ENCODE measurements at regions not wholly inside any gene's neighbourhood (a gene's known extent, or its start where the extent isn't known, plus 50 kb on each side); places are given as distances from the start of the nearest gene placed in this dataset.
A peak's percentile ranks its signal among the peaks of the same experiment; 100 is the strongest.

GRCh38 chr10:78541481-78542140, 507.9 kb downstream of the RPS24 start:
- DNase-seq (ENCODE audit: low read depth), result no peak

GRCh38 chr10:78542141-78542489, 508.5 kb downstream of the RPS24 start:
- DNase-seq (ENCODE audit: low read depth), result no peak

GRCh38 chr10:78542521-78542920, 508.9 kb downstream of the RPS24 start:
- no peak for DNase-seq (ENCODE audit: low read depth)

GRCh38 chr10:78543031-78543748, 509.5 kb downstream of the RPS24 start:
- no peak for DNase-seq (ENCODE audit: low read depth)

- peak; percentile 39 for DNase-seq (ENCODE audit: low read depth)
Observed at GRCh38 chr10:78543749-78544362, 510.2 kb downstream of the RPS24 start.

- no peak for DNase-seq (ENCODE audit: low read depth)
Observed at GRCh38 chr10:78544423-78545090, 510.9 kb downstream of the RPS24 start.

GRCh38 chr10:78545756-78546155, 512.1 kb downstream of the RPS24 start:
- no peak for DNase-seq (ENCODE audit: low read depth)

DNA sequence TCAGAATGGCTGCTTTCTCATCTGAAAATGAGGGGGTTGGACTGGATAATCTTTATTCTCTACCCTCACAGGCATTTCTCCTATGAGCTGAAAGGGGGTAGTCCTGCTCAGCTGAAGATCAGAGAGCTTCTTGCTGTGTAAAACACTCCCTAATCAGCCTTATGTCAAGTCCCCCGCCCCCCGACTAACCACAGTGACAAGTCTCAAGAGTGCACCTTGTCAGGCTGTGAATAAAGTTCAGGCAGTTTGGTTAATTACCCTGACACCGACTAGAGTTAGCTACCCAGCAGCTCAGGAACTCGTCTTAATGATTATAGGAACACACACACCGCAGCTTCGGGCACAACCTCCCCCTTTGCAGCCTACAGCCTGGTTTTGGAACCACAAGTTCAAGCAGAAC, 513.7 kb downstream of the RPS24 start:
- DNase-seq (ENCODE audit: low read depth), result no peak

DNA sequence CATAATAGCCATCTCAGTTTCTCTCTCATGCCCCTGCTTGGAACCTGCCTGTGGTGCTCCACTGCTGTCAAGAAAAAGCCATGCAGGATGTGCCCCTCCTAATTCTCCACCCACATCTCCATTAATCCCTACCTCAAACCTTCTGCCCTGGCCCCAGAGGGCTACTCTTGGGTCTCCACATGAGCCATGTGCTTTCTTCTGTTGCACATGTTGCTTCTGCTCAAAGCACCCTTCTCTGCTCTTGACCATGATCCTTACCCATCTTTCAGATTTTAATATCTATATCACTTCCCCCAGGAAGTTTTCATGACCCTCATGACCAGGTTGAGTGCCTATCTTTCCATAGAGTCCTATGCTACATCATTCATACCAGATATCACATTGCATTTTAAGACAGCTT, 514.2 kb downstream of the RPS24 start:
- DNase-seq (ENCODE audit: low read depth), result no peak

DNA sequence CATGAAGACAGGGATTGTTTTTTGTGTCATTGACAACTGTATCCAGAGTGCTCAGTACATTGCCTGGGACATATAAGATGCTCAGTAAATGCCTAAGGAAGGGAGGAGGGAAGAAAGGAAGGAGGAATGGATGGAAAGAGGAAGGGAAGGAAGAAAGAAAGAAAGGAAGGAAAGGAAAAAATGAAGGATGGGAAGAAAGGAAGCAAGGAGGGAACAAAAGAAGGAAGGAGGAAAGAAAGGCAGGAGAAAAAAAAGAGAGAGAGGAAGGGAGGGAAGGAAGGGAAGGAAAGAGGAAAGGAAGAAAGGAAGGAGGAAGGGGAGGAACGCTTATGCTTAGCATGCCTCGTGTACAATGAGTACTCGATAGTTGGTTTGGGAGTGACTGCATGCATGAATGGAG, 514.7 kb downstream of the RPS24 start:
- no peak for DNase-seq (ENCODE audit: low read depth)

DNA sequence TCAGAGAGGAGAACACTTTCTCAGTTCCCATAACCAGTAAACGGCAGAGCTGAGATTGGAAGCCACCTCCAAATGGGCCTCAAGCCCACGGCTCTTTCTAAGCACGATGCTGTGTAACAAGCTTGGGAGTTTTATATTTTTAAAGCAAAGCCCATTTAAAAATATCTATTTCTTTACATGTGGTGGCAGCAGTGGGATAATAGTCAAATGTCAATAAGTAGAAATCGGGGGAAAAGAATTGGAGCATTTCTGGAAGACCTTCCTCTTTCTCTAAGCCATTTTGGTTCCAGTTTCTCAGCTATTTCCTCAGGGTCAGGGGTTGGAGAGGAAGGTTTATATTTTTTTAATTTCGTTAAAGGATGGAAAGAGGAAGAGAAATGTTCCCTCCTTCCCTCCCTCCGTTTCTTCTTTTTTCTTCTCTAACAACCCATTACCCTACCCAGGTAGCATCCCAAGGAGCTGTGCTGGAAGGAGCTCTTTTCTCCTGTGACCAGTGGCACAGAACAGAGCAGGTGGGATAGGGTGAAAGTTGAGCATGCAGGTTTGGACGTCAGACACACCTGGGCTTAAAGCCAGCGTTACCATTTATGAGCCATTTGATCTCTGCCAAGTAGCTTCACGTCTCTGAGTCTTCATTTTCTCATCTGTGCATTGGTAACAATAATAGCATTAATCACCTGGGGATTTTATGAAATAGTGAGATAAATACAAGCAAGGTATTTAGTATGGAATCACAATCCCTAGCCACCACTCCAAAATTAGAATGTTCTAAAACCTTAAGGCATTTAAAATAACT, 515.7 kb downstream of the RPS24 start:
- no peak for DNase-seq (ENCODE audit: low read depth)

GRCh38 chr10:78550090-78550489, 516.4 kb downstream of the RPS24 start:
- DNase-seq (ENCODE audit: low read depth), result no peak

GRCh38 chr10:78550716-78551115, 517.1 kb downstream of the RPS24 start:
- no peak for DNase-seq (ENCODE audit: low read depth)

DNA sequence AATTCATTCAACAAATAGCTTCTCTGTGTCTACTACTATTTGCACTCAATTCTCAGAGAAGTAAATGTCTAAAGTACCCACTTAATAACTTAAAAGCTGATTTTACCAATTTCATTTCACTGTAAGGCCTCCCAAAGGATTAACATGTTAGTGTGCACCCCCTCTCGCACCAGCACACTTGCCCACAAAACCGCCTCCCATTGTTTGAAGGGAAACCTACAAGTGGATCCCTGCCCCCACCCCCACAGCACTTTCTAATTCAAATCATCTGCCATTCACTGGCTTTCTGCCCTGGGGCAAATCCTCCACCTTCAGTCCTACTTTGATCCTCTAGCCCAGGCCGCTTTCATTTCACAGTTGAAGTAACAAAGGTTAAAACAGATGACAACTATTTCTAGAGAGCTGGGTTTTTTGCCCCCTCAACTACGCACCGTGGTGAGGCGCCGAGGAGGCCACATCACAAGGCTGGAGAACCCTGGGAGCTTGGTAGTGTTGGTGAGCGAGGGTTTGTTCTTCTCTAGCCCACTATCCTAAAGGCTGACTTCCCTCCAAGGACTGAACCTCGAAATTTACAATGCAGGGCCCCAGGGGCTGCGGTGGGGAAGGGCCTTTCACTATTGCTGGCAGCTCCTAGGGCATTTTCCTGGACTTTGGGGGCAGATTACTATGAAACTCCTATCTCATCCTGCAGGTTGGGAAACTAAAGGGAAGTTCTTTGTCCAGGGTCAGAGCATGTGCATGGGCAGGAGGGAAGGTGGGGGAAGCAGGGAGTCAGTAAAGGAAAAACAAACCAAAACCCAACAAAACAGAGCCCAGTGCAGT, 517.4 kb upstream of the ZMIZ1 start:
- DNase-seq (ENCODE audit: low read depth), result peak; percentile 66

DNA sequence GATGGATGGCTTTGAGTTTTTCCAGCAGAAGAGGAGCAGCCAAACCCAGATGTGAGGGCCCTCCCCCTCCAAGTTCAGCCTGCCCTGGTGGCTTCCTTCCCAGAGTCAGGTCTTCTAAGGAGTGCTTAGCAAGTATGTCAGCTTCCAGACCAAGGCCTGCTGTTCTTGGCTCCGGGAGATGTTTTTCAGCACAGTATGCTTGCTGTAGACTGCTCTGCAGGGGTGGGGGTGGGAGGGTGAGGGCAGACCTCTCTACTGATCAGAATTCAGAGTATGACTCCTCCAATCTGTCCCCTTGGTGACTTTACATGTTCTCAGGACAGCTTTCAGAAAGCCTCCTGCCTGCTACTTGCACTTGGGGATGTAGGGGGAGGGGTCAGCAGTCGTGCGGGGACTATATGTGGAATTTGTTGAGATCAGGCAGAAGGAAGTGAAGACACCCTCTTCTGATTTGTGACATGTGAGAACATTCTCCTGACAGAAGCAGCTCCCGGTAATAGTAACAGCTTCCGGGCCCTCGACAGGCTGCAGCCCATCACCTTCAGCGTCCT, 516.4 kb upstream of the ZMIZ1 start:
- DNase-seq (ENCODE audit: low read depth), result peak; percentile 11

GRCh38 chr10:78553792-78554191, 515.0 kb upstream of the ZMIZ1 start:
- no peak for DNase-seq (ENCODE audit: low read depth)

GRCh38 chr10:78555128-78555527, 513.6 kb upstream of the ZMIZ1 start:
- no peak for DNase-seq (ENCODE audit: low read depth)

- DNase-seq (ENCODE audit: low read depth), result no peak
Observed at GRCh38 chr10:78556705-78557432, 511.9 kb upstream of the ZMIZ1 start.

DNA sequence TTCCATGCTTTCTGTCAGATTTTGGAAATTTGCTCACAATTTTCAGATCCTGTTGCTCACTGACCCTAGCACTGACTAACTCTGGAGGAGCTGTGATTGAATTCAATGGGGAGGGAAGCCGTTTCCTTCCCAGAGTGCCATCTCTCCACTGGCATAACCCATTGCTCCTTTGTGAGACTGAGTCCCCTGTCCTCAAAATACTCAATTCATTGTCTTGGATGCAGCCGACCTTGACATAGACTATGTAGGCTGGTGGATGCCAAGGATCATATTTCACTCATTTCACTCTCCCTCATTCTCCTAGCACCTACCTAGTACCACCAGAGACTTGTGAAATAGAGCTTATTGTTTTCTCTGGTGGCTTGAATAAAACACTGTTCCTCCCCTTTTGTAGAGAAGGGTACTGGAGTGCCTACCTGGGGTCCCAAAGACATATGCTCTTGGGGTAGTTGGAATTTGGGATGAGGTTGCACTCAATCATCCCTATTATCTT, 511.3 kb upstream of the ZMIZ1 start:
- no peak for DNase-seq (ENCODE audit: low read depth)
